Stomach (tissue), 8 donors: ENCODE measurements at regions not wholly inside any gene's neighbourhood (a gene's known extent, or its start where the extent isn't known, plus 50 kb on each side); places are given as distances from the start of the nearest gene placed in this dataset.

Experiments used
- DNase-seq, 2 donors: peaks; one replicate each; pipeline versions ENCODE4 v3.0.0 to v3.0.0-alpha.2; 2013 to 2019
- H3K27ac ChIP-seq, 5 donors: fragments of 200-600 bp in 4 of 5; sonication (generic) in 4 of 5; one replicate each; pipeline ENCODE4 v1.5.1; 2013 to 2019; ENCODE audit warnings: mild to moderate bottlenecking in 1 of 5, moderate library complexity in 1 of 5
- H3K27me3 ChIP-seq, 3 donors: fragments of 200-600 bp; sonication (generic); one replicate each; pipeline ENCODE4 v1.5.1; 2017 to 2019; ENCODE audit warnings: mixed run types in 1 of 3
- H3K36me3 ChIP-seq, 4 donors: fragments of 200-600 bp; sonication (generic); 1 replicate in 3 of 4; 2 replicates in 1 of 4; pipeline ENCODE4 v1.5.1; 2016 to 2019
- H3K4me1 ChIP-seq, 4 donors: fragments of 200-600 bp; sonication (generic); one replicate each; pipeline ENCODE4 v1.5.1; 2016 to 2019
- H3K4me3 ChIP-seq, 4 donors: fragments of 200-600 bp; sonication (generic) in 3 of 4; one replicate each; pipeline ENCODE4 v1.5.1; 2016 to 2019; ENCODE audit warnings: mild to moderate bottlenecking in 1 of 4
- H3K9me3 ChIP-seq, 4 donors: fragments of 200-600 bp; sonication (generic); one replicate each; pipeline ENCODE4 v1.5.1; 2016 to 2019
- EP300 ChIP-seq: sonication (generic); formaldehyde crosslinking; IDR thresholded peaks from one replicate; pipeline ENCODE4 v1.6.1; 2017; ENCODE audit warnings: antibody characterized with exemption
- POLR2A ChIP-seq, 4 donors: fragments of 450-650 bp; IDR thresholded peaks; one replicate each; pipeline ENCODE4 v1.6.1; 2016; ENCODE audit warnings: antibody characterized with exemption in 4 of 4, control low read depth in 2 of 4, mild to moderate bottlenecking in 1 of 4, moderate library complexity in 1 of 4
- POLR2AphosphoS5 ChIP-seq, 3 donors: sonication (generic); formaldehyde crosslinking; IDR thresholded peaks; one replicate each; pipeline ENCODE4 v1.6.1; 2016; ENCODE audit warnings: antibody characterized with exemption in 3 of 3
- WGBS, 5 donors: extraction: QIAGEN DNeasy Blood & Tissue Kit in 3 of 5; methylation state at CpG; one replicate each; pipeline versions ENCODE4 v1.1.5 to v1.1.7; 2013 to 2018; 5-methylcytosine and 5-hydroxymethylcytosine counted together
- intact Hi-C: fragments of 100-400 bp; cut with DNase I; formaldehyde crosslinking; loops from one replicate; pipeline ENCODE4 v1.15.1; 2023; ENCODE audit warnings: low total_unique reads
- TF ChIP-seq, protein P1 (sequence below), 7 experiments: fragments of 450-650 bp in 4 of 7; fragments of 200-600 bp in 3 of 7; sonication (generic) in 3 of 7; IDR thresholded peaks; one replicate each; pipeline ENCODE4 v1.5.1; 2016 to 2019; ENCODE audit warnings: antibody characterized with exemption in 7 of 7, control low read depth in 2 of 7, mild to moderate bottlenecking in 1 of 7
- donor health status: healthy with polysubstance abuse.
- donor health status: Bipolar disorder and iron deficiency.
- donor health status: healthy.

GRCh38 chr1:189597083-189597482, 880.6 kb downstream of the BRINP3 start:
- Histone ChIP-seq H3K27me3 (no peaks in the 10 kb centered on the region), H3K4me3 (no peak overlapping the region), H3K9me3 (peaks cover 0 to 4% (median 0%) of the 10 kb centered on the region in 4 donors), H3K4me1 (no peaks in the 10 kb centered on the region), H3K36me3 (no peaks in the 10 kb centered on the region), H3K27ac (no peak overlapping the region)
- peak in 1 of 2 donors; percentile 66 for DNase-seq
- intact Hi-C loops: no loop called here
- WGBS, 5 donors: 20 to 37% (median 34%) methylated on average over 3 of the region's 3 CpGs
- TF ChIP-seq POLR2A (IDR thresholded peaks at IDR 0.05) (no peak), EP300 (no peak), POLR2AphosphoS5 (IDR thresholded peaks at IDR 0.05) (no peak)
- TF ChIP-seq, protein P1, sequence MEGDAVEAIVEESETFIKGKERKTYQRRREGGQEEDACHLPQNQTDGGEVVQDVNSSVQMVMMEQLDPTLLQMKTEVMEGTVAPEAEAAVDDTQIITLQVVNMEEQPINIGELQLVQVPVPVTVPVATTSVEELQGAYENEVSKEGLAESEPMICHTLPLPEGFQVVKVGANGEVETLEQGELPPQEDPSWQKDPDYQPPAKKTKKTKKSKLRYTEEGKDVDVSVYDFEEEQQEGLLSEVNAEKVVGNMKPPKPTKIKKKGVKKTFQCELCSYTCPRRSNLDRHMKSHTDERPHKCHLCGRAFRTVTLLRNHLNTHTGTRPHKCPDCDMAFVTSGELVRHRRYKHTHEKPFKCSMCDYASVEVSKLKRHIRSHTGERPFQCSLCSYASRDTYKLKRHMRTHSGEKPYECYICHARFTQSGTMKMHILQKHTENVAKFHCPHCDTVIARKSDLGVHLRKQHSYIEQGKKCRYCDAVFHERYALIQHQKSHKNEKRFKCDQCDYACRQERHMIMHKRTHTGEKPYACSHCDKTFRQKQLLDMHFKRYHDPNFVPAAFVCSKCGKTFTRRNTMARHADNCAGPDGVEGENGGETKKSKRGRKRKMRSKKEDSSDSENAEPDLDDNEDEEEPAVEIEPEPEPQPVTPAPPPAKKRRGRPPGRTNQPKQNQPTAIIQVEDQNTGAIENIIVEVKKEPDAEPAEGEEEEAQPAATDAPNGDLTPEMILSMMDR (IDR thresholded peaks at IDR 0.05): no peak

GRCh38 chr1:189605226-189605625, 872.4 kb downstream of the BRINP3 start:
- TF ChIP-seq POLR2A (IDR thresholded peaks at IDR 0.05): no peak
- TF ChIP-seq, protein P1 (IDR thresholded peaks at IDR 0.05): no peak
- TF ChIP-seq POLR2AphosphoS5 (IDR thresholded peaks at IDR 0.05): no peak
- TF ChIP-seq EP300: no peak
- WGBS, 5 donors: 16 to 50% (median 42%) methylated on average over 2 of the region's 2 CpGs

DNA sequence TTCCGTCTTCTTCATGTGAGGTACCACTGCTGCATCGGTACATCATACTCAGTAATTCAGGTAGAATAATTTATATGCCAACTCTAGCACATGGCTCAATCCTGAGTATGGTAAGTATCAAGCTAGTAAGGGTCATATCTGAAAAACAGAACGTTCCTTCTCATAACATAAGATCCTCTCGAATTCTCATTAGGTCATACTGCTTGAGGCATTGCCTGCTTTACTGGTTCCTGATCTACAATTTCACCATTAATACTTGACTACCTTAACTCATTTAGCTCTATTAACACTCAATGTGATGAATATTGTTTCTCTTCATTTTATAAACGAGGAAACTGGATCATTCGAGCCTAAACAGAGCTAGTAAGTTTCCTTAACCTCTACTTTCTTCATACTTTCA, 871.6 kb downstream of the BRINP3 start:
- Histone ChIP-seq H3K27ac (no peak overlapping the region), H3K36me3 (no peaks in the 10 kb centered on the region), H3K9me3 (no peaks in the 10 kb centered on the region), H3K4me3 (no peak overlapping the region), H3K4me1 (no peaks in the 10 kb centered on the region), H3K27me3 (no peaks in the 10 kb centered on the region)
- intact Hi-C loops: no loop called here
- no peak for DNase-seq
- 78 to 87% (median 81%) methylated on average over 6 of the region's 6 CpGs for WGBS, 5 donors
- TF ChIP-seq POLR2A (IDR thresholded peaks at IDR 0.05): no peak
- TF ChIP-seq, protein P1 (IDR thresholded peaks at IDR 0.05): no peak
- TF ChIP-seq POLR2AphosphoS5 (IDR thresholded peaks at IDR 0.05): no peak
- no peak for TF ChIP-seq EP300

More at GRCh38 chr1:189605226-189605625, 872.4 kb downstream of the BRINP3 start:
- Histone ChIP-seq H3K9me3 (no peaks in the 10 kb centered on the region), H3K27me3 (no peaks in the 10 kb centered on the region), H3K36me3 (no peaks in the 10 kb centered on the region), H3K4me1 (no peaks in the 10 kb centered on the region), H3K4me3 (no peak overlapping the region), H3K27ac (no peak overlapping the region)
- DNase-seq: no peak
- intact Hi-C loops: no loop called here

DNA sequence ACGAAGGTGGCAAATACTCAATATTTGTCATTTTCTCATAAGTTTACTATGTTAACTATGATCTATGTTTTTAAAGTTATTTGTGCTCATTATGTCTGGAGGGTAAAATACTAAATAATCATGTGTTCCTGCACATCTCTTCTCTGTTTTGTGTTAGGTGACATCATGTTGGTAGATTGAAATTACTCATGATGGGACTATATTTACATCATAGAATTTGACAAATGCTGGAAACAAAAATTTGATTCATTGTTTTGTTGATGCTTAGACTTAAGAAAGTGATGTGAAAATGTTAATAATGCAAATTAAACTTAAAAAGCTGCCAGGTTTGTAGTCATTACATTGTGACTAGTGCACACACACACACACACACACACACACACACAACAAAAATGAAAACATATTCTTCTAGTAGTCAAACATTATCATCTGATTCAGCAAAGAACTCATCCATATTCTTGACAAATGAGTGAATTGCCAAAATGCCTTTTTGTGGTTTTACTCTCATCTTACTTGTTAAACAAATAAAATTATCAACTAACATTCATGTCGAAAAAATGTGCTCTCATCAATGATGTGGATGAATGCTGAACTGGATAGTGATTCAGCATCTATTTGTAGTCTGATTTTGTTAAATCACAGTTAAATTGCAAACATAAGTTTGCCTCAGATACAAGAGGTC, 870.7 kb downstream of the BRINP3 start:
- H3K36me3 ChIP-seq: no peaks in the 10 kb centered on the region
- TF ChIP-seq POLR2A (IDR thresholded peaks at IDR 0.05) (no peak), POLR2AphosphoS5 (IDR thresholded peaks at IDR 0.05) (no peak), EP300 (no peak)
- TF ChIP-seq, protein P1 (IDR thresholded peaks at IDR 0.05): no peak
- H3K27ac ChIP-seq: no peak overlapping the region
- DNase-seq: no peak
- H3K4me1 ChIP-seq: no peaks in the 10 kb centered on the region
- no peak overlapping the region for H3K4me3 ChIP-seq
- H3K27me3 ChIP-seq: no peaks in the 10 kb centered on the region
- intact Hi-C loops: no loop called here
- H3K9me3 ChIP-seq: no peaks in the 10 kb centered on the region
- WGBS, 5 donors: 53 to 68% (median 63%) methylated on average over 2 of the region's 2 CpGs
